ENCODE measurements at regions not wholly inside any gene's neighbourhood (a gene's known extent, or its start where the extent isn't known, plus 50 kb on each side); places are given as distances from the start of the nearest gene placed in this dataset.
"Not testable (repeated sequence)": the region's sequence is repeated elsewhere in the genome, so short reads cannot be mapped to it uniquely, and the experiment has no call there.

DNA sequence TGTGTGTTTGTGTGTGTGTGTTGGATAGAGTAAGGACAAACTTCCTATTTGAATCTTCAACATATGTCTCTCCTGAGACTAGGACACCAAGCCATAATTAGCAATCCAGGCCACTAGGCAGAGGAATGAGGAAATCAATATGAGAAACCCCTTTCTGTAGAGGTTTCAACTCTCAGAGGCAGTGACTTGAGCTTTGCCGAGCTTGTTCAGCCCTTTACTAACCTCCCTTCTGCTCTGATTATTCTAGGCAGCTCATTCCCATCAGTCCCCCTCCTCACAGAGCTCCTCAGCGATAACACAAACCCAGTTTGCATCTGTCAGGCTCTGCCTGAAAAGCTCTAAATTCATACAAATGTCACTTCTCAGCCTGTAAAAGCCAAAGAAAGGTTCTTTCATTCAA is 1030.3 kb downstream of the CDH8 start:
- DNase-seq, result no peak

DNA sequence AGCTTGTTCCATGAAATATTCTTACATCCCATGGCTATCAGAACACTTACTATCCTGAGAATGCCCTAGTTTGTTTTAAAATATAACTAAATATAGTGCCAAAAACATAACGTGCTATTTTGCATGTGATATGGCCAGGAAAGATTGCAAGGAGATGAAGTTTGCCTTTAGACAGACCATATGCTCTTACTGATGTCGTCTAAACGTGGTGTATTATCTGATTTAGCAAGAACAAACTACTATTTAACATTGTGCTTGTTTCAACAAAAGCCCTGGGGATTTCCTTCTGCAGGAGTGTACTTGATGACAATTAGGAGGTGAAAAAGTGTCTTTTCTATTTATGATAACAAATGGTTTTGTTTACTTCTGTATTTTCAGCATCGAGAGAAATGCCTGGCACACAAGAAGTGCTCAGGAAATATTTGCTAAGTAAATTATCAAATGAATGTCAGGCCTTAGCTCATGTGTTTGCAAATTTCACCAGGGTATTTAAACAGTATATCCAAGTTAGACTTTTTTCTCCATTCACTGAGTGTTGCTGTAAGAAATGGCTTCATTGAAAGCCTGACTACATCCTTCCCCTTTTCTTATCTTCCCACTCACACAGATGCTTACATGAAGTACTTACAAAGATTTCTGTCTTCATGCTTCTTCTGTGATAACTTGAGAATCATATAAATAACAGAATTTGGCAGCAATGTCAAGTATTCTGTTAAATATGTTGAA is 1033.6 kb downstream of the CDH8 start:
- no peak for DNase-seq

DNA sequence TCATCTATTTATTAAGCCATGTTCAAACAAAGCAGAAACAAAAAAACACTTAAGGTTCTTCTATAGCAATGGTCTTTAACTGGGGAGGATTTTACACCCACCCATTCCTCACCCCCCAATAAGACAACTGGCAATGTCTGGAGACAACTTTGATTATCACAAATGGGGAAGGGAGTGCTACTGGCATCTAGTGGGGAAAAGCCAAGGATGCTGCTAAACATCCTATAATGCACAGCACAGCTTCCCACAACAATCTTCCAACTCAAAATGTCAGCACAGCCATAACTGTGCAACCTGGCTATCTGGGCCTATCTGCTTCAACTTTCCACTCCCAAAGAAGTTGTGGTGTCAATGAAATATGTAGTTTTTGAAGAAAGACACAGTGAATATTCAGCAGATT is 1044.4 kb downstream of the CDH8 start:
- no peak for DNase-seq

DNA sequence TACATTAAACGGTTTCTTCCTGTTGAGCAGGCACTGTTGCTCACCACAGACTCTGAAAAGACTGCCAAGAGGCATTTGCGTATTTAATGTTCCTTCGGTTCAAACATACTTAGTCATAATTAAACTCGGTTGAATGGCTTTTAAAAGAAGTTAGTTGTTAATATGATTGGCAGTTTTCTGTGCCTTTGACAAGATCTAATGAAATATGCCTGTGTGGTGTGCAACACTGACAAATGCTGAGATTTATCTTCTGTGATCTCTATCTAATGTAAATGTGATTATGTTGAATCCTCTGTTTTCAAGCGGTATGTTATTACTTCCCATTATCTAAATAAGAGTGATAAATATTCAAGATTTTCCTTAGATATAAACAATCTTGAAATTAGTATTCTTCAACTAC is 1046.6 kb downstream of the CDH8 start:
- DNase-seq, result no peak

DNA sequence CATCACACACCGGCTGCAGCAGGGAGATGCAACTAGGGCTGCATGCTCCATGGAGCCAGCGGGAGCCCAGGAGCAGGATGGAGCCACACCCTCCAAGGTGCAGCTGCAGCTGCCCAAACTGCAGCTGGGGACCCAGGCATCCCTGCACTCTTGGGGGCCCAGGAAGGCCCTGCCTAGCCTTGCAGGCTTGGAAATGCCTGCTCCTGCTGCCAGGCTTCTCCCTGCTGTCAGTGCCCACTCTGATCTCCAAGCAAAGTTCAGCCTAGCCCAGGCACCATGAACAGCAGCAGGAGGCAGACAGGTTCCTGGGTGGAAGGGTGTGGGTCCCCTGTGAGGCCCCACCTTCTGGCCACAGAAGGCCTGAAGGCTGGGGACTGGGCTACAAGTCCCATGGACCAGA is 1057.1 kb downstream of the CDH8 start:
- no peak for DNase-seq

DNA sequence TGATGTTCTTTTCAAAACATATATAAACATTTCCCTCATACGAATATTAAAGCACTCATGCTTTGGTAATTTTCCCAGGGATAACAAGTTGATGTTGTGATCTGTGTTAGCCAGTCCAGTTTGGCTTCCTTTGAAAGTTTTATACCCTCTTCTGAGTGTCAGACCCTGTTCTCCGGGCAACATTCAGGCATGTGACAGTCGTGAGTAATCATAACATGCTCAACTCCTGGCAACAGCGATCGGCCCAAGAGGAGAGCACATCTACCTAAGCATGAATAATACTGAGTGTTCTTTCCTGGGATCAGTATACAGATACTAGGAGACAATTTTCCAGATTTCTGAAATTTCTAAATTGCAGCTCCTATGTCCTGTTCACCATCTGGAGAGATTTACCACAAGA is 1086.4 kb downstream of the CDH8 start:
- no peak for DNase-seq

DNA sequence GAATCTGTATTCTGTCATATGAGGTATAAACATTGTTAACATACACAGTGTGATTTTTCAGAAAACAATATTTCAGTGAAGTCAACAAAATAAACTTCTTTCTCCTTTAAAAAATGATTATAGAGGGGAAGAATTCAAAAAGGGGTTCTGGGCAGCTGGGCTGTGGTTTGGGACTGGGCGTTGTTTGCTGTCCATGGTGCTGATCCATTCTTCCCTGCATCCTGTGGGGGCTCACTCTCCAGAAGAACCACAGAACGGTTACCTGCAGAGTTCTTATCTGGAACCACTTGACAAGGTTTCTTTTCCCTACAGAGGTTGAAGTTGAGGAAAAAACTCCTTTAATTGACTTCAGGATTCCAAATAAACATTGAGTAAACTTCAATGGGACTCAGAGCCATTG is 1091.0 kb downstream of the CDH8 start:
- no peak for DNase-seq

DNA sequence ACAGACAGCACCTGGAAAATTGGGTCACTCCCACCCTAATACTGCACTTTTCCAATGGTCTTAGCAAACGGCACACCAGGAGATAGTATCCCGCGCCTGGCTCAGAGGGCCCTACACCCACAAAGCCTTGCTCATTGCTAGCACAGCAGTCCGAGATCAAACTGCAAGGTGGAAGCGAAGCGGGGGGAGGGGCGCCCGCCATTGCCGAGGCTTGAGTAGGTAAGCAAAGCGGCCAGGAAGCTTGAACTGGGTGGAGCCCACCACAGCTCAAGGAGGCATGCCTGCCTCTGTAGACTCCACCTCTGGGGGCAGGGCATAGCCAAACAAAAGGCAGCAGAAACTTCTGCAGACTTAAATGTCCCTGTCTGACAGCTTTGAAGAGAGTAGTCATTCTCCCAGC is 1100.0 kb downstream of the CDH8 start:
- not testable (repeated sequence) for DNase-seq

DNA sequence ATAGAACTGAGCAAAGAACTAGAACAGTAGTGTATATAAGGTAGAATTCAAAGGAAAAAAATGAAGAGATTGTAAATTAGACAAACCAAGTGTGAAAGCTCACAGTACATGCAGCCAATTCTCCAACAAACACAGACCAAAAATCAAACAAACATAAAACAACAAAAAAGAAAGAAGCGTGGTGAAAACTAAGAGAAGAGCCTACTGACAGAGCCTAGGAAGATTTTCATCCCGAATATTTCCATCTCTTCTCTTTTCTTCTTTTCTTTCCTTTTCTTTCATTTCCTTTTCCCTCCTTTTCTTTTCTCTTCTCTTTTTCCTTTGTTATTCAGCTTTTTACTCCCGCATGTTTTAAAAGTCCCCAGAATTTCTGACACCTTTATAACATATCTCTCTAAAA is 1103.6 kb downstream of the CDH8 start:
- no peak for DNase-seq

DNA sequence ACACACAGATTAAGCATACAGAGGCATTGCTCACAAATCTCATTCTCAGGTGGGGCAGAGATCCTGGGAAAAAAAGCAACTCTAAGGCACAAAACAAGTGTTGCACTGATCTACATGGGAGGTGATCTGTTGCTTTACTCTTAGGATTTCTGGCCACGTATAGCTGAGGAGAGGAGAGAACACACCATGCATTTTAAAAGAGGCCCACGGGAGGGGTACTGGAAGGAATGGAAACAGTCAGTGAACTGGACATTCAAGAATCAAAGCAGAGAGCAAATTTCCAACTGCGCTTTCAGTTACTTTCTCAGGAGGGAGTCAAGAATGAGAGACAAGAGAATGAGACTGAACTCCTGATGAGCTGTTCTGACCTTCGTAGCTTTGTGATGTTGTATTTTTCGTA is 1105.9 kb downstream of the CDH8 start:
- no peak for DNase-seq

DNA sequence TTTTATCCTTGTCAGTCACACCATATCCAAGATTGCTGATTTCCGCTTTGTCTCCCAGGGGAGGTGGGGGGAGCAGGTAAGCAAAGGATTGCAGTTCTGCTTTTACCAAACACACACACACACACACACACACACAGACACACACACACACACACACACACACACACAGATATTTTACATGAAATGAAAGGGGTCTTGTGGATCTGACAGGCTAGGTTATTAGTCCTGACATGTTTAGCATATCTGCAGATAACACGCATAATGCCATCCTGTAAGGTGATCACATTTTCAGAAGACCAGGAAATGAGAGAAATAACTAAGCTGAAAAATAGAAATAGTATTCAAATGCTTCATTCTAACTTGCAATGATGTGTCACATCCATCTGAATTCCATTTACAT is 1113.3 kb downstream of the CDH8 start:
- DNase-seq, result no peak

DNA sequence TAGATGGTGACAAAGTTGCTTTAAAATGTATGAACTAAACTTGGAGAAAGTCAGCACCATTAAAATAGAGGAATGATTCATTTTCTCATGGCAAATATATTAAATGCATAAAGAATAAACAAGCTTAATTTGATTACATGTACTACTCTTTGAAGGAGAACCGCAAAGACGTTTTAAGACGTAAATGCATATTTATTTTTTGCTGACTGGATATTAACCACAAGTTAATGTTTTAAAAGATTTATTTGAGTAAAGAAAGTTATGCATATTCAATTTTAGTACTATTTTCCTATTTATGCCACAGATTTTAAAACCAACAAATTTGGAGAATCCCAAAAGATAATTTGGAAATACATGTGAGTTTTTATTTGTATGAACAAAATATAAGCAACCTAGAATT is 1121.9 kb downstream of the CDH8 start:
- no peak for DNase-seq

DNA sequence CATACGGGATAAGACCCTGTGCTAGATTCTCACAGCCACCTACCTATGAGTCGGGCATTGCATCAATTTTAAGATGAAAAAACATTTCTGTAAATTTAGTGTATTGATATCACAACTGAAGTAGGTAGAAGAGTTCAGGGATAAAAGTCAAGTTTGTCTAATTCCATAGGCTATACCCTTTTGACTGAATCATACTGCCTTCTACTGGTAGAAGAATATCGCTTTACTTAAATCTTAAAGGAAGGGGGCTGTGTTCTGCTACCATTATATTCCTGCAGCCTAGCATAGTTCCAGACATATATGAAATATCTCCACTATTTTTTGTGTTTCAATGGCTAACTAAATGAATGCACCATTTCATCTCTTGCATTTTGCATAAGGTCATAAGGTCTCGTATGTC is 1128.6 kb downstream of the CDH8 start:
- DNase-seq, result no peak

DNA sequence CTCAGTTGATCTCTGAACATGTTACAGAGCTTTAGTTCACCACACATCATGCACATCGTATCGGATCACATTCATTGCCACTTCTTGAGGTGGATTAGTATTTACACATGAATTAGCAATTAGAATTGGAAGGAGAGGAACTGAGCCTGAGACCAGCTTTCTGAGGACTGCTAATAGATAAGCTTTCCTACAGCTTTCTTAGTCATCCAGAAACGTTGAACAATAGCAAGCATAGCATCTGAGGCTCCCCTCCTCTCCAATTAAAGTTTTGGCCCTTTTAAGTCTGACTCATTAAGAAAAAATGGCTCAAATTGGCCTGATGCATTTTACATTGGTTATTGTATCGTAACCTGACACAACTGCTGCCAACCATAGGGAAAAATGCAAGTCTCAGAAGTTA is 1130.4 kb downstream of the CDH8 start:
- no peak for DNase-seq

DNA sequence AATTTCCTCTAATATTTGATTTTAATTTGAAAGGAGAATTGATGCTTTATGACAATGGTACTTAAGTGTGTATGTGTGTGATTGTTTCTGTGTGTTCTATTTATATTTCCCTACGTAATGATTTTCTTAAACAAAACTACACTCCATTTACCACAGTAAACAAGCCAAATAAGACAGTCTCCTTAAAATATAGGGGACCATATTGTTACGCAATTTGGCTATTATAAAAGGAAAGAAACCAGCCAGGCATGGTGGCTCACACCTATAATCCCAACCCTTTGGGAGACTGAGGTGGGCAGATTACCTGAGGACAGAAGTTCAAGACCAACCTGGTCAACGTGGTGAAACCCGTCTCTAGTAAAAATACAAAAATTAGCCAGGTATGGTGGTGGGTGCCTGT is 1134.1 kb downstream of the CDH8 start:
- no peak for DNase-seq

DNA sequence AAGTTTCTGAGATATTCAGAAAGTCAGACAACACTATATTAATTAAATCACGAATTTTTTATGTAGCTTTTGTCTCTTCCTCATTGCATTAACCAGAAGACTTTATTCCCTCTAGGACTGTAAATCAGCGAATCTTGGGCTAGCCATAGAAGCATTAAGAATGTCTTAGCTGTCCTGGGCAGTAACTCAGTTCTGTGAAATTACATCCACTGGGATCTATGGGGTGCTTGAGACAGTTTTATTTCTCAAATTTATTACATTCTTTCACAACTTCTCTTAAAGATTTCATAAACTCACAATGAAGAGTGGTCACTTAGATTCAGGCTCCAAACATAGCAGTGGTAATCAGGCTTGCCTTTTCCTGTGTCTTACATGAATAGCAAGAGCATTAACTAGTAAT is 1153.4 kb downstream of the CDH8 start:
- no peak for DNase-seq

DNA sequence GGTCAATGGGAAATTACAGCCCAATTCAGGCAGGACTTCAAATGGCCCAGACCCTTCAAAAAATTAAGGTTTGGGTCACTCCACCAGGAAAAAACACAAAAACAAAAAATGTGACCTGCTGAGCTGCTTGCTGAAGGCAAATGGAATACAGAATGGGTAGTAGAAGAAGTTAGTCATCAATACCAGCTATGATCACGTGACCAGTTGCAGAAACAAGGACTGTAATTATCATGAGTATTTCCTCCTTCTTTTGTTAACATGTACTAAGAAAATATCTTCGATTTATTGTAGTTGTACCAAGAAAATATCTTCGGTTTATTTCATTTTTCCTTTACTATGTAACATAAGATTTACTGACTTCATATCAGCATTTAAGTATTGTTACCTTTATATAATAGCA is 1183.6 kb downstream of the CDH8 start:
- no peak for DNase-seq

DNA sequence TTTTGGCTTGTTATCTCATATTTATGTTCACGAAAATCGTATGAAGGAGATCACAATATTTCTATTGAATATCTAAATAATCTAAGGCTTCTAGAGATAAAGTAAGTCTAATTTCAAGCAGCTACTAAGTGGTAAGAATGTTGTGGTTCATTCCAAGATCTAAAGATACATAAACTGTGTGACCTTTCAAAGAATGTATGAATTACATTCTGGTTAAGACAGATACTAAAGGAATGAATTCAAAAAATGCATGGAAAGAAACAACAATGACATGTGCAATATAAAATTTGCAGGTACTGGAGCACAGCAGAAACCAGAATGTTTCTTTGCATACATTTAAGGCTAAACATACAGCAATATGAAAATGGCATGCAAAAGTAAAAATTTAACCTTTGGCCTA is 1214.6 kb downstream of the CDH8 start:
- no peak for DNase-seq

DNA sequence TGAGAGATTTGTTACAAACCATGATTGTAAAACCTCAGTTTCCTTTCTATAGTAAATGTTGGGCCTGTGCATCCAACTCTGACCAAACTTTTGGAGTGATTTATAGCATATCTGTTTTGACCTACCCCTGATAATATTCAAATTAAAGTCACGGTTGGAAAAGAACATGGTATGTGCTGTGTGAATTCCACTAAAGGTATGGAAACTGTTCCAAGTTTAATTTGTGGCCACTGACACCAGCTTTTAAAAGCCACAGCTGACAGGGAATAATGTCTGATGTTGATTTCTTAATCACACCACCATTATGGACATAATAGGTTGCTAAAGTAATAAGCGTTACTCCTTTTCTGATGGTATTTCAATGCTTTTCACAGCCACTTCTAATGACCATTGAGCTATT is 1215.9 kb downstream of the CDH8 start:
- no peak for DNase-seq

DNA sequence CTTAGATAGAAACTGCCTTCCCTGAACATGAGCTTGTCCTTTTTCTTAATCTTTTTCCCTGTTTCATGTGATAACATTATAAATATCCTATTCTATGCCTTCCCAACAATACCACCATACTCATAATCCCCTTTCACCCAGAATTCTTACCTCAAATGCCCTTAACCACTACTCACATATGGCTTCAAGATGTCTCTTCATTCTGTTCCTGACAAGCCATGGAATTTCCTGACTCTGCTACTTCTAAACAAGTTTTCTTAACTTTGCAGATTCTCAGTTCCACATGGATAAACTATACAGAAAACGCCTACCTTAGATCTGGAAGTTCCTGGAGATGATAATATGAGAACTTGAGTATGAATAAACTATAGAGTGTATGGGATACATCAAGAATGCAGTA is 1217.8 kb downstream of the CDH8 start:
- no peak for DNase-seq

DNA sequence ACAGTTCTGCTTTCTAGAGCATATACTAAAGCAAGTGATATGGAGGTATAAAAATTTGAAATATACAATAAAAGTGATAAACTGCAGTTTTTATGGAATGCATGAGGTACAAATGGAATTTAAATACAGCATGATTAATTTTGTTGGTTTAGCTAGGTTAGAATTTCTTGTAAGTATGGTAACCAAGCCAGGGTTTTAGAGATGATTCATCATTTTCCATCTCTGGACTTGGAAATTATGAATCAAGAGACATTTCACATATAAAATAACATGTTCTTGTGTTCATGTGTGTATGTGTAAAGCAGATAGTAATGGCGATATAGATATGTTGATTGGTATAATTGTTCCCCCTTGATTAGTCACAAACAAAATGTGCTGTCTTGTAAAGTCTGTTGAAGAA is 1219.8 kb downstream of the CDH8 start:
- DNase-seq, result no peak

DNA sequence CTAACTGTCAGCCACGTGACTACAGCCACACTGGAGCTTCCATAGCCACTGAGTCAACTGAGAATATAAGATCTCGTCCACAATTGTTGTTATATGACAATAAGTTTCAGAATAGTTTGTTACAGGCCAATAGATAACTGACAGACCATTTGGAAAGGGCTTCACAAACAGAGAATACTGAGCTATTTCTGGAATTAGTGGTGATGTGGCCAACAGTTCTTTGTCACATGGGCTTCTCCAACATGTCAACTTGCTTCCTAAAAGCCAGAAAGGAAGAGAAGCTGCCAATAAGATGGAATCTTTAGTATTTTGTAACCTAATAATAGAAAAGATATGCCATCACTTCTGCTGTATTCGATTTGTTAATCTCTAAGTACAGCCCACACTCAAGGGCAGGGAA is 1220.4 kb downstream of the CDH8 start:
- DNase-seq, result no peak

DNA sequence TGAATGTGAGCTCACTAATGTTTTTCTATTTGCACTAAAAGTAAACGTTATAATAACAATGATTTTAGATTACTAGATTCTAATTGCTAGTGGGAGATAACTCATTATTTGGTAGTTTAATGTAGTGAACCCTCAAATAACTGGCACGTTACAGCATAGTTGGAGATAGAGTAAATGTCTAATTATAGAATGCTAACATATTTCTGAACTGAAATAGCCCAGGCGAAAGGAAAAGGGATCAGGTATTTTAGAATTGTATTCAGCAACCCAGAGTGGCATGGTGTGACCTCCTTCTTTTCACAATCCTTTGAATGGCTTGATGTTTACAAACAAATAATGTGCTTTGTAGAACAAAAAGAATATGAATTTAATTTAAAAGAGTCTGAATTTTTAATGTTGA is 1221.2 kb downstream of the CDH8 start:
- no peak for DNase-seq

DNA sequence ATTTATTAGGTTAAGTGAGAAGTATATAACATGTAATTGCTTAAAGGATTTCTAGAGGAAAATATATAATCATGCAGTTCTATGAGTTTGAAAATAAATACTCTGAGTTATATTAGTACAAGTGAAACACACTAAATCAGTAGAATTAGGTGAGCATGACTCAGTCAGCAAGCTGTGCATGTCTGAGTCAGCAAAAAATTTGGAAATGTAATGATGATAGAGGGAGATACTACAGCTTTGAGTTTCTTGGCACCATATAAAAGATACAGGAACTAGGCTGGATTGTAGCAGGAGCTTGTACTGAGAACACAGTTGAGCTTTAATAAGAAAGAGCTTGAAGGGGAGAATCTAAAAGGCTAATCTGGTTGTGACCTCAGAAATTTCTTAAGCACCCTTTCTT is 1224.6 kb downstream of the CDH8 start:
- DNase-seq, result peak in 1 of 56 donors; percentile 0
